ENCODE measurements at regions not wholly inside any gene's neighbourhood (a gene's known extent, or its start where the extent isn't known, plus 50 kb on each side); places are given as distances from the start of the nearest gene placed in this dataset.

DNA sequence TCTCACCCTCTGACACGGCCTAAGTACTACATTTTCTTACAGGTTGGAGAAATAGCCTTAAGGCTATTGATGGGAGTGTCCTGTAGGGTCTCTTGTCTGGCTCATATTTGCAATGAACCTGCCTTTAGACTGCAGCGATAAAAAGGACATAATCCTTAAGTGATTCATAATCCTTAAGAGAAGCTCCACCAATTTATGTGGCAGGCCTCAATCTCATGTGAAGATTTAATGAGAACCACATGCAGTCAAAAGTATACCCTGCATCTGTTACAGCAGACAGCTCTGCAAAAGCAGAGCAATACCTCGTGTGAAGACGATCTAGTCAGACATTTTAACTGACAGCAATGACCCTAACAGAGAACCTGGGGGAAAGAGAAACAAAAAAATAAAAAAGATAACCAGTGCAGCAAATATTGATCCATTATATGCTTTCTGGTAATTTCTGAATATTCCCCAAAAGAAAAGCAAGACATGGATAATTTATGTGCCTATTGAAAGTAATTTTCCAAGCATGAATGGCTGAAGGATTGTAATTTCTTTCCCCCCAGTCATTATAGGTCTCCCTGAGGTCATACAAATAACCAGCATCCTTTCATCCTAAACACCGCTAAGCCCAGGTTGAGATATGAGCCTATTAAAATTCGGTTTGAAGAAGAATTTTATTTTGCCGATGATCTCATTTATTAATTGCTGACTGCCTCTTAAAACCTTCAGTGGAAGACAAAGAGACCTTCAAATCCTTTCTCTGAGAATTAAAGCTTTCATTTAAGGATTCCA is 321.8 kb upstream of the NBEA start:
- Histone ChIP-seq H3K27me3 (ENCODE audit: control insufficient read depth, insufficient read depth, low read length, poor library complexity, severe bottlenecking) (no peaks in the 10 kb centered on the region), H3K4me3 (ENCODE audit: insufficient read depth, low read depth, low read length) (no peak overlapping the region), H3K4me1 (ENCODE audit: control insufficient read depth, insufficient read depth, low read length) (no peaks in the 10 kb centered on the region), H3K9me3 (ENCODE audit: control insufficient read depth, low read length) (no peaks in the 10 kb centered on the region), H3K36me3 (ENCODE audit: control insufficient read depth, insufficient read depth, low read length) (no peaks in the 10 kb centered on the region), H3K27ac (ENCODE audit: insufficient read depth, low read depth, low read length, poor library complexity, severe bottlenecking) (no peak overlapping the region)
- WGBS, 2 experiments, result 79 to 81% methylated on average over 7 of the region's 7 CpGs

- no peak overlapping the region for H3K27ac ChIP-seq (ENCODE audit: insufficient read depth, low read depth, low read length, poor library complexity, severe bottlenecking)
- no peaks in the 10 kb centered on the region for H3K36me3 ChIP-seq (ENCODE audit: control insufficient read depth, insufficient read depth, low read length)
- no peak overlapping the region for H3K4me3 ChIP-seq (ENCODE audit: insufficient read depth, low read depth, low read length)
- WGBS, 2 experiments, result 100% methylated on average over 1 of the region's 1 CpG; no CpG with 5 or more reads in 1 of the 2 experiments
- no peaks in the 10 kb centered on the region for H3K27me3 ChIP-seq (ENCODE audit: control insufficient read depth, insufficient read depth, low read length, poor library complexity, severe bottlenecking)
- H3K4me1 ChIP-seq (ENCODE audit: control insufficient read depth, insufficient read depth, low read length), result no peaks in the 10 kb centered on the region
- no peaks in the 10 kb centered on the region for H3K9me3 ChIP-seq (ENCODE audit: control insufficient read depth, low read length)
Measured at GRCh38 chr13:34620862-34621261, 321.2 kb upstream of the NBEA start.

GRCh38 chr13:34623331-34623730 is 318.7 kb upstream of the NBEA start:
- 68 to 72% methylated on average over 4 of the region's 4 CpGs for WGBS, 2 experiments
- no peak overlapping the region for H3K4me3 ChIP-seq (ENCODE audit: insufficient read depth, low read depth, low read length)
- no peaks in the 10 kb centered on the region for H3K36me3 ChIP-seq (ENCODE audit: control insufficient read depth, insufficient read depth, low read length)
- H3K27me3 ChIP-seq (ENCODE audit: control insufficient read depth, insufficient read depth, low read length, poor library complexity, severe bottlenecking), result no peaks in the 10 kb centered on the region
- H3K9me3 ChIP-seq (ENCODE audit: control insufficient read depth, low read length), result no peaks in the 10 kb centered on the region
- H3K4me1 ChIP-seq (ENCODE audit: control insufficient read depth, insufficient read depth, low read length), result peaks cover 11% of the 10 kb centered on the region
- H3K27ac ChIP-seq (ENCODE audit: insufficient read depth, low read depth, low read length, poor library complexity, severe bottlenecking), result no peak overlapping the region

- Histone ChIP-seq H3K36me3 (ENCODE audit: control insufficient read depth, insufficient read depth, low read length) (no peaks in the 10 kb centered on the region), H3K4me3 (ENCODE audit: insufficient read depth, low read depth, low read length) (no peak overlapping the region), H3K4me1 (ENCODE audit: control insufficient read depth, insufficient read depth, low read length) (peaks cover 11% of the 10 kb centered on the region), H3K27me3 (ENCODE audit: control insufficient read depth, insufficient read depth, low read length, poor library complexity, severe bottlenecking) (no peaks in the 10 kb centered on the region), H3K9me3 (ENCODE audit: control insufficient read depth, low read length) (no peaks in the 10 kb centered on the region), H3K27ac (ENCODE audit: insufficient read depth, low read depth, low read length, poor library complexity, severe bottlenecking) (no peak overlapping the region)
- WGBS, 2 experiments, result 62 to 63% methylated on average over 9 of the region's 9 CpGs
Measured at GRCh38 chr13:34627509-34628208, 314.4 kb upstream of the NBEA start.

DNA sequence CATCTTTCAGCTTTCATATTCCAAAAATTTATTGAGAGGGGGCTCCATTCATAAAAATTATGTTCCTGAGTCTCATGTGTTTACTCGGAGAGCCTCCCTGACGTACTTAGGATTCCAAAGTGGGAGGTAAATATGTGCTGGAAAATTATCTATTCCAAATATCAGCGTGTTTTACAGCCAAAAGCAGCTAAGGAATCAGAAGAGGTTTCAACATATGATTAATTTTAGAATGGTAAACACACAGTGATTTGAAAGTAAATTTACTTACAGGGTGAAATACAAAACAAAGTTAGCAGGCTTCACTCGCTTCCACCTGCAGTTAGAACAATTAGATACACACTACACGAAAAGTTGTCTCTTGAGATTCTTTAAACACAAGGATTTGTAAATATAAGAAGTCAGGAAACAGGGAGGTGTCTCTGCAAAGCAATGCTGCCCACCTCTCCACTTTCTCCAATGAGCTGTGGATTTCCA is 313.8 kb upstream of the NBEA start:
- Histone ChIP-seq H3K4me1 (ENCODE audit: control insufficient read depth, insufficient read depth, low read length) (peaks cover 11% of the 10 kb centered on the region), H3K4me3 (ENCODE audit: insufficient read depth, low read depth, low read length) (no peak overlapping the region), H3K27me3 (ENCODE audit: control insufficient read depth, insufficient read depth, low read length, poor library complexity, severe bottlenecking) (no peaks in the 10 kb centered on the region), H3K27ac (ENCODE audit: insufficient read depth, low read depth, low read length, poor library complexity, severe bottlenecking) (no peak overlapping the region), H3K9me3 (ENCODE audit: control insufficient read depth, low read length) (no peaks in the 10 kb centered on the region), H3K36me3 (ENCODE audit: control insufficient read depth, insufficient read depth, low read length) (no peaks in the 10 kb centered on the region)
- 89 to 96% methylated on average over 4 to 5 of the region's 5 CpGs for WGBS, 2 experiments

DNA sequence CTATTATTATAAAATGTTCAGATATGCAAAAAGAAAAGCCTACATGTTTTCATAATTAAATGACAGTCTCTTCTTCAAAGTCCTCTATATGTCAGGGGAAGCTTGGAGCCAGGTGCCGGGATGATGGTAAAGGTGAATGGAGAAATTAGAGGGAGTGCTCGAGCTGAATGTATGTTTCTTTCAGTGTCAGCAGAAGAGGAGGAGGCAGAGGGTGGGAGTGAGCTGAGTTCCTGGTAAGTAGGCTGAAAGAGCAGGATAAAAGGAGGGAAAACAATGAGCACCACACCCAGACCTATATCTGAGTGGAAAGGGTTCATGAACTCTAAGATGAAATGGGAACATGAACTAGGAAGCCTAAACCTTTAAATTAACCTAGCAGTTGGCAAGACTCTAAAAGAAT is 307.6 kb upstream of the NBEA start:
- H3K27ac ChIP-seq (ENCODE audit: insufficient read depth, low read depth, low read length, poor library complexity, severe bottlenecking), result no peak overlapping the region
- H3K36me3 ChIP-seq (ENCODE audit: control insufficient read depth, insufficient read depth, low read length), result no peaks in the 10 kb centered on the region
- WGBS, 2 experiments, result 81 to 91% methylated on average over 2 of the region's 2 CpGs
- H3K4me3 ChIP-seq (ENCODE audit: insufficient read depth, low read depth, low read length), result no peak overlapping the region
- no peaks in the 10 kb centered on the region for H3K27me3 ChIP-seq (ENCODE audit: control insufficient read depth, insufficient read depth, low read length, poor library complexity, severe bottlenecking)
- peaks cover 6% of the 10 kb centered on the region for H3K4me1 ChIP-seq (ENCODE audit: control insufficient read depth, insufficient read depth, low read length)
- no peaks in the 10 kb centered on the region for H3K9me3 ChIP-seq (ENCODE audit: control insufficient read depth, low read length)

DNA sequence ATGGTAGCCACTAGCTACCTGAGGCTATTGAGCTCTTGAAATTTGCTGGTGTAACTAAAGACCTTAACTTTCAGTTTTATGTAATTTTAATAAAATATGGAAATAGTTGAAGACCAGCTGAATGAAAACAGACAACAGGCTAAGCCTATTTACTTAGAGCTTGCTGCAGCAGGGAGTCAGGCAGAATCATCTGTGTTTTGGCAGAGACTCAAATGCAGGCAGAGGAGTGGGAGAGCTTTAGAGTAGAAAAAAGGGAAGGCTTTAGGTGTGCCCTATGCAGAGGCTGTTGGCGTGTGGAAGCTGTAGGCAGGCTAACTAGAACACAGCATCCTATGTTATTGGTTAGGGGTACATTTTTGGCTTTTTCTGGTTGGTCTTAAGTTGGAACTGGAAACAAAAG is 304.9 kb upstream of the NBEA start:
- Histone ChIP-seq H3K4me3 (ENCODE audit: insufficient read depth, low read depth, low read length) (no peak overlapping the region), H3K27ac (ENCODE audit: insufficient read depth, low read depth, low read length, poor library complexity, severe bottlenecking) (no peak overlapping the region), H3K4me1 (ENCODE audit: control insufficient read depth, insufficient read depth, low read length) (peaks cover 6% of the 10 kb centered on the region), H3K27me3 (ENCODE audit: control insufficient read depth, insufficient read depth, low read length, poor library complexity, severe bottlenecking) (no peaks in the 10 kb centered on the region), H3K36me3 (ENCODE audit: control insufficient read depth, insufficient read depth, low read length) (no peaks in the 10 kb centered on the region), H3K9me3 (ENCODE audit: control insufficient read depth, low read length) (no peaks in the 10 kb centered on the region)
- 88 to 95% methylated on average over 1 of the region's 1 CpG for WGBS, 2 experiments

GRCh38 chr13:34637636-34638035 is 304.4 kb upstream of the NBEA start:
- Histone ChIP-seq H3K27ac (ENCODE audit: insufficient read depth, low read depth, low read length, poor library complexity, severe bottlenecking) (no peak overlapping the region), H3K4me3 (ENCODE audit: insufficient read depth, low read depth, low read length) (no peak overlapping the region), H3K36me3 (ENCODE audit: control insufficient read depth, insufficient read depth, low read length) (no peaks in the 10 kb centered on the region), H3K9me3 (ENCODE audit: control insufficient read depth, low read length) (no peaks in the 10 kb centered on the region), H3K27me3 (ENCODE audit: control insufficient read depth, insufficient read depth, low read length, poor library complexity, severe bottlenecking) (no peaks in the 10 kb centered on the region), H3K4me1 (ENCODE audit: control insufficient read depth, insufficient read depth, low read length) (peaks cover 6% of the 10 kb centered on the region)
- WGBS, 2 experiments, result 100% methylated on average over 1 to 2 of the region's 2 CpGs

- Histone ChIP-seq H3K9me3 (ENCODE audit: control insufficient read depth, low read length) (no peaks in the 10 kb centered on the region), H3K4me3 (ENCODE audit: insufficient read depth, low read depth, low read length) (no peak overlapping the region), H3K4me1 (ENCODE audit: control insufficient read depth, insufficient read depth, low read length) (peaks cover 6% of the 10 kb centered on the region), H3K27me3 (ENCODE audit: control insufficient read depth, insufficient read depth, low read length, poor library complexity, severe bottlenecking) (no peaks in the 10 kb centered on the region), H3K36me3 (ENCODE audit: control insufficient read depth, insufficient read depth, low read length) (no peaks in the 10 kb centered on the region), H3K27ac (ENCODE audit: insufficient read depth, low read depth, low read length, poor library complexity, severe bottlenecking) (no peak overlapping the region)
- WGBS, 2 experiments, result 51 to 58% methylated on average over 2 of the region's 2 CpGs
Measured at GRCh38 chr13:34638897-34639296, 303.2 kb upstream of the NBEA start.

GRCh38 chr13:34640179-34640992 is 301.7 kb upstream of the NBEA start:
- Histone ChIP-seq H3K36me3 (ENCODE audit: control insufficient read depth, insufficient read depth, low read length) (no peaks in the 10 kb centered on the region), H3K27ac (ENCODE audit: insufficient read depth, low read depth, low read length, poor library complexity, severe bottlenecking) (no peak overlapping the region), H3K27me3 (ENCODE audit: control insufficient read depth, insufficient read depth, low read length, poor library complexity, severe bottlenecking) (no peaks in the 10 kb centered on the region), H3K4me3 (ENCODE audit: insufficient read depth, low read depth, low read length) (no peak overlapping the region), H3K9me3 (ENCODE audit: control insufficient read depth, low read length) (no peaks in the 10 kb centered on the region), H3K4me1 (ENCODE audit: control insufficient read depth, insufficient read depth, low read length) (peaks cover 6% of the 10 kb centered on the region)
- 88 to 90% methylated on average over 9 of the region's 9 CpGs for WGBS, 2 experiments

Data from ectodermal cell (in vitro differentiated cells).